HepG2 (cell line): ENCODE measurements at regions not wholly inside any gene's neighbourhood (a gene's known extent, or its start where the extent isn't known, plus 50 kb on each side); places are given as distances from the start of the nearest gene placed in this dataset.

Experiments
- ARNT ChIP-seq: fragments of 450-650 bp; IDR thresholded peaks from 2 replicates; pipeline ENCODE4 v1.6.1; 2017
- ATF1 ChIP-seq: IDR thresholded peaks from 2 replicates; pipeline ENCODE4 v1.6.1; 2016; ENCODE audit warnings: mild to moderate bottlenecking, control low read depth
- CAMTA2 ChIP-seq: sonication (generic); formaldehyde crosslinking; IDR thresholded peaks from 2 replicates; pipeline ENCODE4 v1.4.0; 2020; ENCODE audit warnings: mild to moderate bottlenecking, missing genetic modification reagents, borderline replicate concordance
- CENPT ChIP-seq: sonication (generic); formaldehyde crosslinking; IDR thresholded peaks from 2 replicates; pipeline ENCODE4 v1.8.0; 2022; ENCODE audit warnings: low read depth, mild to moderate bottlenecking, moderate library complexity, missing genetic modification reagents
- CREM ChIP-seq, 2 experiments: sonication (generic) in 1 of 2; formaldehyde crosslinking in 1 of 2; IDR thresholded peaks; 2 replicates each; pipeline versions ENCODE4 v1.4.0 to v1.6.1; 2016 to 2020; ENCODE audit warnings: antibody characterized with exemption in 1 of 2, mild to moderate bottlenecking in 1 of 2, missing genetic modification reagents in 1 of 2
- ELF3 ChIP-seq: IDR thresholded peaks from 2 replicates; pipeline ENCODE4 v1.6.1; 2016; ENCODE audit warnings: missing genetic modification reagents, missing compliant biosample characterization
- FOXO4 ChIP-seq: sonication (generic); formaldehyde crosslinking; conservative IDR thresholded peaks from 2 replicates; pipeline ENCODE4 v1.8.1; 2023; ENCODE audit warnings: missing genetic modification reagents
- HNF4A ChIP-seq: sonication (generic); formaldehyde crosslinking; IDR thresholded peaks from 2 replicates; pipeline ENCODE4 v1.4.0; 2020; ENCODE audit warnings: missing genetic modification reagents
- HNF4G ChIP-seq, 2 experiments: sonication (generic) in 1 of 2; formaldehyde crosslinking in 1 of 2; IDR thresholded peaks; 2 replicates each; pipeline versions ENCODE4 v1.4.0 to v1.6.1; 2011 to 2020; ENCODE audit warnings: borderline replicate concordance in 2 of 2, low read depth in 2 of 2, mild to moderate bottlenecking in 2 of 2, low read length in 1 of 2, missing genetic modification reagents in 1 of 2, moderate library complexity in 1 of 2
- MAX ChIP-seq: IDR thresholded peaks from 2 replicates; pipeline ENCODE4 v1.6.1; 2012; ENCODE audit warnings: inconsistent platforms
- PAF1 ChIP-seq: IDR thresholded peaks from 2 replicates; pipeline ENCODE4 v1.6.1; 2016; ENCODE audit warnings: missing genetic modification reagents, missing compliant biosample characterization
- PHB2 ChIP-seq: fragments of 450-650 bp; IDR thresholded peaks from 2 replicates; pipeline ENCODE4 v1.6.1; 2018; ENCODE audit not compliant: partially characterized antibody
- PHF8 ChIP-seq: sonication (generic); formaldehyde crosslinking; IDR thresholded peaks from 2 replicates; pipeline ENCODE4 v1.5.0; 2020; ENCODE audit warnings: missing genetic modification reagents
- RERE ChIP-seq: IDR thresholded peaks from 2 replicates; pipeline ENCODE4 v1.6.1; 2016; ENCODE audit warnings: low read depth, missing genetic modification reagents, missing compliant biosample characterization
- RFX1 ChIP-seq: fragments of 450-650 bp; IDR thresholded peaks from 2 replicates; pipeline ENCODE4 v1.6.1; 2017
- TEAD3 ChIP-seq: optimal IDR thresholded peaks from 2 replicates; pipeline ENCODE3; 2016; ENCODE audit warnings: borderline replicate concordance
- THRA ChIP-seq: sonication (generic); formaldehyde crosslinking; IDR thresholded peaks from 2 replicates; pipeline ENCODE4 v1.4.0; 2020; ENCODE audit warnings: missing genetic modification reagents, borderline replicate concordance
- ZFP36L2 ChIP-seq: sonication (generic); formaldehyde crosslinking; IDR thresholded peaks from 2 replicates; pipeline ENCODE4 v1.4.0; 2020; ENCODE audit warnings: missing genetic modification reagents
- ZNF20 ChIP-seq: sonication (generic); formaldehyde crosslinking; IDR thresholded peaks from 2 replicates; pipeline ENCODE4 v1.4.0; 2020; ENCODE audit warnings: mild to moderate bottlenecking, moderate library complexity, missing genetic modification reagents
- ZNF331 ChIP-seq: sonication (generic); formaldehyde crosslinking; IDR thresholded peaks from 2 replicates; pipeline ENCODE4 v1.4.0; 2020; ENCODE audit warnings: missing genetic modification reagents
- ZNF33B ChIP-seq: sonication (generic); formaldehyde crosslinking; IDR thresholded peaks from 2 replicates; pipeline ENCODE4 v1.5.1; 2020; ENCODE audit warnings: mild to moderate bottlenecking, missing genetic modification reagents
- ZNF354B ChIP-seq: sonication (generic); formaldehyde crosslinking; IDR thresholded peaks from 2 replicates; pipeline ENCODE4 v1.8.0; 2022; ENCODE audit warnings: mild to moderate bottlenecking, missing genetic modification reagents
- ZNF598 ChIP-seq: sonication (generic); formaldehyde crosslinking; IDR thresholded peaks from 2 replicates; pipeline ENCODE4 v1.5.1; 2020; ENCODE audit warnings: mild to moderate bottlenecking, missing genetic modification reagents, borderline replicate concordance
- ZNF614 ChIP-seq: IDR thresholded peaks from 2 replicates; pipeline ENCODE4 v1.6.1; 2018; ENCODE audit warnings: missing biosample characterization, missing genetic modification reagents, inconsistent platforms, borderline replicate concordance
- ZNF891 ChIP-seq: sonication (generic); formaldehyde crosslinking; IDR thresholded peaks from 2 replicates; pipeline ENCODE4 v1.5.0; 2020; ENCODE audit warnings: mild to moderate bottlenecking, missing genetic modification reagents
- ZSCAN29 ChIP-seq: sonication (generic); formaldehyde crosslinking; conservative IDR thresholded peaks from 2 replicates; pipeline ENCODE4 v1.4.0; 2020; ENCODE audit warnings: mild to moderate bottlenecking, missing genetic modification reagents

GRCh38 chr3:164852866-164853265 is 225.4 kb downstream of the SI start (continued):
- TF ChIP-seq PAF1 (CRISPR knock-in tag) (no peak), MAX (no peak), ZNF20 (no peak), FOXO4 (CRISPR knock-in tag) (no peak), RERE (0 out of 2 replicates have a peak, but pooled peaks have one; percentile 20), RFX1 (no peak), PHF8 (CRISPR knock-in tag) (no peak), ZNF891 (CRISPR knock-in tag) (no peak), CREM (IDR thresholded peaks at IDR 0.05) (no peak), CREM (CRISPR knock-in tag; IDR thresholded peaks at IDR 0.05) (no peak), HNF4G (IDR thresholded peaks at IDR 0.05; ENCODE audit: borderline replicate concordance, low read depth, low read length) (0 out of 2 replicates have a peak, but pooled peaks have one; percentile 26), HNF4G (CRISPR knock-in tag; IDR thresholded peaks at IDR 0.05; ENCODE audit: borderline replicate concordance, low read depth) (no peak), ZSCAN29 (CRISPR knock-in tag) (no peak), ZNF598 (CRISPR knock-in tag) (no peak), ZNF354B (CRISPR knock-in tag) (no peak), CENPT (no peak), THRA (CRISPR knock-in tag) (no peak), ARNT (no peak), ELF3 (0 out of 2 replicates have a peak, but pooled peaks have one; percentile 21), TEAD3 (no peak), ZNF614 (no peak), ATF1 (no peak), PHB2 (no peak), CAMTA2 (CRISPR knock-in tag) (no peak), HNF4A (peak; percentile 79), ZNF331 (CRISPR knock-in tag) (no peak), ZFP36L2 (CRISPR knock-in tag) (no peak), ZNF33B (CRISPR knock-in tag) (no peak)
